WERI-Rb-1 (cell line): ENCODE measurements at regions not wholly inside any gene's neighbourhood (a gene's known extent, or its start where the extent isn't known, plus 50 kb on each side); places are given as distances from the start of the nearest gene placed in this dataset.

ENCODE experiments used
- DNase-seq: peaks from one replicate; pipeline ENCODE4 v3.0.0-alpha.2; 2020
- H3K27ac ChIP-seq: fragments of 250-450 bp; sonication (Bioruptor Pico); 2 replicates; pipeline ENCODE4 v1.5.1; 2020; ENCODE audit warnings: mild to moderate bottlenecking, moderate library complexity
- H3K27me3 ChIP-seq: fragments of 250-450 bp; sonication (Bioruptor Pico); 2 replicates; pipeline ENCODE4 v1.5.1; 2021; ENCODE audit warnings: mild to moderate bottlenecking, low read depth, moderate library complexity; ENCODE audit not compliant: insufficient read depth, severe bottlenecking
- H3K36me3 ChIP-seq: fragments of 250-450 bp; sonication (Bioruptor Pico); 2 replicates; pipeline ENCODE4 v1.5.1; 2020; ENCODE audit warnings: mild to moderate bottlenecking, moderate library complexity
- H3K4me3 ChIP-seq: 2 replicates; pipeline ENCODE4 v1.5.1; 2011; ENCODE audit warnings: low read depth, mild to moderate bottlenecking, control low read depth, low read length
- H3K9me3 ChIP-seq: fragments of 250-450 bp; sonication (Bioruptor Pico); 2 replicates; pipeline ENCODE4 v1.5.1; 2021; ENCODE audit warnings: mild to moderate bottlenecking, moderate library complexity; ENCODE audit not compliant: severe bottlenecking
- CTCF ChIP-seq: IDR thresholded peaks from 2 replicates; pipeline ENCODE4 v1.5.1; 2011; ENCODE audit warnings: low read depth, mild to moderate bottlenecking, control low read depth, inconsistent platforms, low read length

GRCh38 chr14:89476354-89476896, 59.4 kb upstream of the FOXN3 start:
- no peaks in the 10 kb centered on the region for H3K36me3 ChIP-seq
- TF ChIP-seq CTCF = no peak
- no peaks in the 10 kb centered on the region for H3K9me3 ChIP-seq
- no peak overlapping the region for H3K27ac ChIP-seq
- no peak for DNase-seq
- no peak overlapping the region for H3K4me3 ChIP-seq
- H3K27me3 ChIP-seq = no peaks in the 10 kb centered on the region

GRCh38 chr14:89474464-89474863, 57.4 kb upstream of the FOXN3 start:
- Histone ChIP-seq H3K9me3 (no peaks in the 10 kb centered on the region), H3K36me3 (no peaks in the 10 kb centered on the region), H3K27ac (no peak overlapping the region), H3K27me3 (no peaks in the 10 kb centered on the region), H3K4me3 (no peak overlapping the region)
- TF ChIP-seq CTCF = no peak
- no peak for DNase-seq

DNA sequence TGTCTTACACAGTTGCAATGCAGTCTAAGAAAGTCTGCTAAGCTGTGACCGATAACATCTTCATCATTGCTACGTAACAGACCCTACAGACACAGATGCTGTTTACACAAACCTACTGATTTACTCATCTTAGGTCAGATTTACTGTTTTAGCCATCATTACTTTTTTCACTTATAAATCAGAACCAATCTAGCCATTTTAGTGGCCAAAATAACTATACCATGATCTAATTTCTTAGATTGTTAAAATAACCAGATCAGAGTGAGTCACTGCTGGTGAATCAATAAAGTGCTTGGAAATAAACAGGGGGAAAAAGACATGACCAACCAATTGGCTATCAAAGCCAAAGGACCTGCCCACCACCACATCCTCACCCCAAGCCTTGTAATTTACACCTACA, 57.0 kb upstream of the FOXN3 start:
- Histone ChIP-seq H3K4me3 (no peak overlapping the region), H3K27me3 (no peaks in the 10 kb centered on the region), H3K27ac (no peak overlapping the region), H3K9me3 (no peaks in the 10 kb centered on the region), H3K36me3 (no peaks in the 10 kb centered on the region)
- TF ChIP-seq CTCF = no peak
- DNase-seq = no peak

DNA sequence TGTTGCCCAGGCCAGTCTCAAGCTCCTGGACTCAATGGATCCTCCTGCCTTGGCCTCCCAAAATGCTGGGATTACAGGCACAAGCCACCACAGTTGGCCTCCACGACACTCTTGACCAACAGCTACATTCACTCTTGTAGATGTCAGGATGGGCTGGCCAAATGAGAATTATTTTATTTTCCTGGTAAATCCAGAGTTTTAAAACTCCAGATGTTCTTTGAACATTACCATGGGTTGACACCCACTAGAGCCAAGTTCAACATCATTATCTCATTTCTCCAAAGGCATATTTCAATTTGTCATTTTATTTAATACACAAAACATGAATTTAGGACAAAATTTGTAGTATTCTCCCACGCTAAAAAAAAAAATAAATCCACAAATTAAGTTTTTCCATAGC, 56.5 kb upstream of the FOXN3 start:
- no peaks in the 10 kb centered on the region for H3K27me3 ChIP-seq
- TF ChIP-seq CTCF = no peak
- H3K36me3 ChIP-seq = no peaks in the 10 kb centered on the region
- H3K4me3 ChIP-seq = no peak overlapping the region
- H3K9me3 ChIP-seq = no peaks in the 10 kb centered on the region
- DNase-seq = no peak
- no peak overlapping the region for H3K27ac ChIP-seq

- no peak for TF ChIP-seq CTCF
- H3K27me3 ChIP-seq = no peaks in the 10 kb centered on the region
- no peaks in the 10 kb centered on the region for H3K9me3 ChIP-seq
- H3K4me3 ChIP-seq = no peak overlapping the region
- no peaks in the 10 kb centered on the region for H3K36me3 ChIP-seq
- no peak for DNase-seq
- no peak overlapping the region for H3K27ac ChIP-seq
Measured at GRCh38 chr14:89470401-89470800, 53.4 kb upstream of the FOXN3 start.
